HG02571 (cell line): ENCODE measurements at regions not wholly inside any gene's neighbourhood (a gene's known extent, or its start where the extent isn't known, plus 50 kb on each side); places are given as distances from the start of the nearest gene placed in this dataset.

ENCODE experiments used
- ATAC-seq: cut with Tn5 transposase; IDR thresholded peaks from one replicate; pipeline ENCODE4 v1.9.1; 2021; ENCODE audit warnings: mild to moderate bottlenecking, moderate library complexity; ENCODE audit not compliant: unreplicated experiment

DNA sequence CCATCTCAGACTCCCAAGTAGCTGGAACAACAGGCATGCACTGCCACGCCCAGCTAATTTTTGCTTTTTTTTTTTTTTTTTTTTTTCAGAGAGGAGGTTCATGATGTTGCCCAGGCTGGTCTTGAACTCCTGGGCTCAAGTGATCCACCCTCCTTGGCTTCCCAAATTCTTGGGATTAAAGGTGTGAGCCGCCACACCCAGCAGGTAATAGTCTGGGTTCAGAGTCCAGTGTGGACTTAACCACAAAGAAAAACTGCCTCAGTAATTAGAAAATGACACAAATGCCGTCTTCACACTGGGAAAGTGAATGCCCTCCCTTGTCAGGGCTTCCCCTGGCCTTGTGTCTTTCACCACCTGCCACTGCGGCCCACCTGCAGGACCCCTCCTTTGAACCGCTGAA lies 101.1 kb downstream of the RAB11FIP2 start:
- ATAC-seq, result no peak

DNA sequence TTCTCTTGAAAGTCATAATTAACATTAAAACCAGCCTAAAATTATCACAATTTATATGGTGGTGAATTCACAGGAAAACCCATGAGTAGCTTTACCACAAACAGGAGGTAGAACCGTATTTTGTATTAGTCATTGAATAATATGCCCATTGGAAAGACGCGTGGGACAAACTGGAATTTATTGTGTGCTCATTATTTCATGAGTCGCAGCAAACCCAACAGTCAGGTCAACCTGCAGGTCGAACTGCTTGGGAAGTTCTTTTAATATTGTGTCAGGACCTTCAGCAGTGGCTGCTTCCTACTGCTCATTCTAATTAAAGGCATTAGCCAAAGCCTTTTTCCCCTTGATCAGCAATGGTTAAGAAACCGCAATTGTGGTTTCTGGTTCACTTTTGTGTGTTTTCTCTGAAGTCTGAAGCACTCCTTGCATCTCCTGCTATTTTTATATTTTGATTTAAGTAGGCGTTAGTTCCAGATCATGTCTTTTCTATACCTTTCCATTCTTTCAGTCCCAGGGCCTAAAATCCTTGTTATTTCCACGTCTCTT lies 100.1 kb downstream of the RAB11FIP2 start:
- no peak for ATAC-seq

DNA sequence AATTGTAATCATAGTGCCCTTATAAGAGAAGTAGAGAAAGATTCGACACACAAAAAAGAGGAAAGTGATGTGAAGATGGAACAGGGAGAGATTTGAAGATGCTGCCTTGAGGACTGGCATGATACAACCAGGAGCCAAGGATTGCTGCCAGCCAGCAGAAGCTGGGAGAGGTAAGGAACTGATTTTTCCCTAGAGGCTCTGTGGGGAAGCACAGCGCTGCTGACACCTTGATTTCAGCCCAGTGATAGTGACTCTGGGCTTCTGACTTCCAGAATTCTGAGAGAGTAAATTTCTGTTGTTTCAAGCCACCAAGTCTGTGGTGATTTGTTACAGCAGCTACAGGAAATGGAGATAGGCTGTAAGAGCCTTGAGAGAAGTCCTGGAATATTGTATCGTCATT lies 98.2 kb downstream of the RAB11FIP2 start:
- ATAC-seq, result no peak

DNA sequence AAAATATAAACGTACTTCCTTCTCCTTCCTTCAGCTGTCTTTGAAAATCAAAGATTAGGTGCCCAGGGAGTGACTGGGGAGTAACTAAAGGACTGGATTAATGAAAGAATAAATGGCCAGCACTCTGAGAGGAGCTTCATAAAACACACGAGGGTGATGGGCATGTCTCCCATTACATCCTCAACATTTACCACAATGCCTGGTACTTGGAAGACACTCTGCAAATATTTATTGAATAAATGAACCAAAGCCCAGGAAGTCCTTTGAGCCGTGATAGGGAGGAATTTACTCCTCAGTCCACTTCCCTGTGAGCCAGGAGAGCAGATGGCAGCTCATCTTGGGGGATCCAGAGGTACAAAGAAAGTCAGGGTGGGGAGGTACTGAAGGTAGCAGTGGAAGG lies 96.3 kb downstream of the RAB11FIP2 start:
- ATAC-seq, result no peak
